ENCODE measurements at regions not wholly inside any gene's neighbourhood (a gene's known extent, or its start where the extent isn't known, plus 50 kb on each side); places are given as distances from the start of the nearest gene placed in this dataset.
"Not testable (repeated sequence)": the region's sequence is repeated elsewhere in the genome, so short reads cannot be mapped to it uniquely, and the experiment has no call there.

GRCh38 chr5:147084702-147085101 is 150.1 kb upstream of the STK32A start:
- peak; percentile 12 for DNase-seq

DNA sequence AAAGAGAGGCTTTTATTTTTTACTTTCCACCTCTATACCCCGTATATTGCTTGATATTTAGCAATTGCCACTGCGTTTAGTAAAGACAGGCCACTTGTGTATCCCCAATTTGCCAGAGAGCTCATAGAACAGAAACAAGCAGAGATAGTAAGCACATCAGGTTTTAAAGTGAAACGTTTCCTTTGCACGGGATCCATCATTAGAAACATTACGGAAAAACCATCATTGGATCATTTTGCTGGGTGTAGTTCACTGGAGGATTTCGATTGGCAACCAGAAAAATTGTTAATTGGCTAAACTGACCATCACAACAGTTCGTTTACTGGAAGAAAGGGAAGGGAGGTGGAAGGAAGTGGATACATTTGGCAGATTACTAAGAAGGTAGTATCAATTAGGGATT is 149.4 kb upstream of the STK32A start:
- DNase-seq, result no peak

DNA sequence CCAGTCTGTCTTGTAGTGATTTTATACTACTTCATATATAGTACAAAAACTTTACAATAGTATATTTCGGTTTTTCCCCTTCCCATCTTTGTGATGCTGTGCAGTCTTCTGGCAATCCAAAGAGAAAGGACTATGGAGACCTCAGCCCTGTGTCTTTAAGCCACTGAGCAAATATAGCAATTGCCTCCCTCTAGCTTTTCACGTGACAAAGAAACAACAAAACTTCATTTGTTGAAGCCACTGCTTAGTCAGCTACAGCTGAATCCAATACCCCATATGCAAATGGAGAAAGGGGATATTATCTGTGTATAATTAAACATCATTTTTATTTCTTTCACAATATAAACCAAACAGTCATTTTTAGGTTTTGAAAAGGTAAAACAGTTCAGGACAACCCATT is 142.8 kb upstream of the STK32A start:
- DNase-seq, result peak; percentile 25

GRCh38 chr5:147093138-147093537 is 141.7 kb upstream of the STK32A start:
- DNase-seq, result peak; percentile 41

DNA sequence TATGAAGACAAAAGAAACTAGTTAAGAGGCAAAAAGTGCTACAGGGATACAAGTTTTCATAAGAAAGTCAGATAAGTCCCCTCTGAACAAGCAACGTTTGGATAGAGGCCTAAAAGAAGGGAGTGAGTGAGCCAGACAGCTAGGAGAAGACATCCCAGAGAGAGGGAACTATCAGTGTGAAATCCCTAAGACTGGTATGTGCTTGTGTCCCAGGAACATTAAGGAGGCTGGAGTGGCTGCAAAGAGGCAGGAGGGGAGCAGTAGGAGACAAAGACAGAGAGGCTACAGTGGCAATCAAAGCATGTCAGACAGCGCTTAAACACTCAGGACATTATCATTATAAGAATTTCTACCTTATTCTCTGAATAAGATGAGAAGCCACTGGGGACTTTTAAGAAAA is 139.1 kb upstream of the STK32A start:
- DNase-seq, result no peak

- DNase-seq, result peak; percentile 97
These were observed 136.5 kb upstream of the STK32A start for GRCh38 chr5:147098233-147098790.

DNA sequence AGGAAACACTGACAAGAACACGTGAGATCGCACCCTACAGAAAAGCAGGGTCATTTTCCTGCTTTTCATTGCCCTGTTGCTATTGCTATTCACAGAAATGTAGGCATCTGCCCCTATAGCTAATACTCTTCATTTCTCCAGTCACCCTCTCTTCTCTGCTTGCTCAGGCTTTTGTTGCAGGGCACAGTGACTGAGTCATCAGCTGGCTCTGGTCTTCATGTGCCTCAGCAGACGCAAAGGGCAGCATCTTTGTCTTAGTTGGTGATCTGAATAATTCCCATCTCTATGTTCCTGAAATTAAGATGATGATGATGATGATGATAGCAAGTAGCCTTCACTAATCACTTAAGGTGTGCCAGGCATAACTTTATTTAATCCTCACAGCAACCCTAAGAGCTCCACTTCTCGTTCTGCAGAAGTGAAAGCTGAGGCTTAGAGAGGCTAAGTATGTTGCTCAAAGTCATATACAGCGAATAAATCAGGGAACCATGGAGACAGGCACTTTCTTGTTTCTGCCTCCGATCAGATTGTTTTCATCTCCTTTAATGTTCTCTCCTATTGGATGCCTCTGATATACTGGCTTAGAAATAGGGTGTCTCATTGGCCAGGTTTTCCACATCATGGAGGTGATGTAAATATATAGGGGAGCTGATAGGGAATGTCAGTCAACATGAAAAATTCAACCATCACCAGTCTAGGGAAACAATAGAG is 133.0 kb upstream of the STK32A start:
- DNase-seq, result peak; percentile 12

- no peak for DNase-seq
These were observed 121.9 kb upstream of the STK32A start for GRCh38 chr5:147112899-147113298.

GRCh38 chr5:147113967-147114366 is 120.9 kb upstream of the STK32A start:
- no peak for DNase-seq

GRCh38 chr5:147139759-147140158 is 95.1 kb upstream of the STK32A start:
- not testable (repeated sequence) for DNase-seq

DNA sequence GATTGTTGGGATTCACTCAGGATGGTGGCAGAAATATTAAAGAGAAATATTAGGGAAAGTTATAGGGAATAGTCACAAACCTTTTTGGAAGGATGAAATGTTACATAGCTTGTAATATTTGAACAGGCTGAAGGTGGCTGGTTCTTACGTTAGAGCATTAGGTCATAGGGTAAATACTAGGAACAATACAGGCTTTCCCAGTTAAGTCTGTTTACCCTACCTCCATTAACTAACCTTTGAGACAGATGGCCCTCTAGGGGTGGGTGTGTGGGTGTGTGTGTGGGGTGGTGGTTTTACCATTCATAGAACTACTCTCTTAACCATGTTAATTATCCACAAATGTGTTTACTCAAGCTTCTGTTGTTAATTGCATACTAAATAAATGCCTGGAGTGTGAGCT is 94.3 kb upstream of the STK32A start:
- peak; percentile 98 for DNase-seq

DNA sequence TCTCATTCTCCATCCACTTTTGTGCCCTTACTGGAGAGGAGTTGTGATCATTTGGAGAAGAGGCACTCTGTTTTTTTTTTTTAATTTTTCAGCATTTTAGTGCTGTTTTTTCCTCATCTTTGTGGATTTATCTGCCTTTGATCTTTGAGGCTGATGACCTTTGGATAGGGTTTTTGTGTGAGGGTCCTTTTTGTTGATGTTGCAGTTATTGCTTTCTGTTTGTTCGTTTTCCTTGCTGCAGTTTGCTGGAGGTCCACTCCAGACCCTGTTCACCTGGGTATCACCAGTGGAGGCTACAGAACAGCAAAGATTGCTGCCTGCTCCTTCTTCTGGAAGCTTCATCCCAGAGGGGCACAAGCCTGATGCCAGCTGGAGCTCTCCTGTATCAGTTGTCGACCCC is 93.2 kb upstream of the STK32A start:
- DNase-seq, result peak; percentile 29

GRCh38 chr5:147143215-147143614 is 91.6 kb upstream of the STK32A start:
- no peak for DNase-seq

DNA sequence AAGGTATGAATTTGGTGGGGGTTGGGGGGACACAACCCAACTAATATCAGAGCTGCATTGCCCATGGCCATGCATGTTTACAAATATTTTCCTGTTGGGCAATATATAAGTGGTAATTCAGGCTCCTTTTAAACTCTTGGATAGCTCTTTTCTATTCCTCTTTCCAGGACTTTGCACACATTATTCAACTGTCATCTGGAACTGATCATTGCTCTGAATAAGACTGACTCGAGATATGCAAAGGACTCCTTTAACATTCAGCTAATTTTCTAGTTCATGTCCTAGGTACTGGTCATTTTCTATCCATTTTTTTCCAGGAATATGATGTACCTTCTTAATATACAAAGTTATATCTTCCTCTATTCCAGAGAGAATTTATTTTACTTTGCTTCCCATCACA is 89.5 kb upstream of the STK32A start:
- DNase-seq, result no peak

- peak; percentile 24 for DNase-seq
These were observed 86.1 kb upstream of the STK32A start for GRCh38 chr5:147148715-147149114.

GRCh38 chr5:147152086-147152485 is 82.7 kb upstream of the STK32A start:
- DNase-seq, result no peak

DNA sequence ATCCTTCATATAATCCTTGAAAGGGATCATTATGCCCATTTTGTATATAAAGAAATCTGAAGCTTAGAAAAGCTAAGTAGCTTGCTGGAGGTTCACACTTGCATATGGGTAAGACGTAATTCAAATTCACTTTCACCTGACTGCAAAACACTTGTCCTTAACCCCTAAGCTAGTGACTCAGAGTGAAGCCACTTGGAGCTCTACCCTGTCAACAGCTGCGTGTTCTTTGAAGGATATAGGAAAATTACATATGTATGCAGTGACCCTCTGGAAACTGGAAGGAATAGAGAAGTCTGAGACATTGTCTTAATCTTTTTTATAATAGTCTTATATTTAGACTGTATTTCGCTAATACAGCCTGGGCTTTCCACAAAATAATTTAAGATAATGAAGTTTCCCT is 80.0 kb upstream of the STK32A start:
- DNase-seq, result no peak

DNA sequence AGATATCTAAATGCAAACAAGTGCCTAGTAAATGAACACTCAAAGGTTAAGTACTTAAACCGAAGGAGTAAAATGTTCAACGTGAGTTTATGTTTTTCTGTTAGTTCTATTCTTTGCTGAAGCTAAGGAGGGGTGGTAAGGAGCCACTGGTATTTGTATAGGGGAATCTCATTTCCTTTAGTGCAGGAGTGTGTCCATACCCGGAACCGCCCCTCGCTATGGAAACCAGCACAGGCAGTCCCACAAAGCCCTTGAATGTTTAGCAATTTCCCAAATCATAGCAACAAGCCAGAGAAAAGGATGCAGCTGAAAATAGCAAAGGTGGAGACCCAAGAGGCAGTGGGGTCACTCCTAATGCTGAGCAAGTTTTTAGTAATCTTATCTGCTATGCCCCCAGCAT is 78.8 kb upstream of the STK32A start:
- DNase-seq, result no peak

- DNase-seq, result peak; percentile 28
These were observed 73.7 kb upstream of the STK32A start for GRCh38 chr5:147160902-147161700.

GRCh38 chr5:147162740-147163139 is 72.1 kb upstream of the STK32A start:
- no peak for DNase-seq

DNA sequence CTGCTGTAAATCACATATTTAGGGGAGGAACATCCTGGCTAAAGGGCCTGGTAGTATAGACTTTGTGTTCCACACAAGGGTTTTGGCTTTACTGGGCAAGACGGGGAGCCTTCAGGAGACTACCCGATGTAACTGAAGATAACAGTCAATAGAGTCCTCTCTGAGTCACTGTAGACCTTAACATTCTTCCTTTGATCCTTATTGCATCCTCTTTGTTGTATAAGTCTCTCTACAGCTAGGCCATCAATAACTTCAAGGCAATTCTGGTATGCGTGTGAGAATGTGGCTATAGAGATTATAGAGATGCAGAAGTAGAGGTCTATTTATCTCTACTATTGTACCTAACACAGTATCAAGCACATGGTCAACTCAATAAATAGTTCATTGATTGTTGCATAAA is 67.3 kb upstream of the STK32A start:
- no peak for DNase-seq

GRCh38 chr5:147168578-147169327 is 66.1 kb upstream of the STK32A start:
- peak; percentile 15 for DNase-seq

GRCh38 chr5:147169399-147169798 is 65.4 kb upstream of the STK32A start:
- DNase-seq, result peak; percentile 29

Measured in NCI-H69 (cell line).